RWPE2 (cell line): ENCODE measurements at regions not wholly inside any gene's neighbourhood (a gene's known extent, or its start where the extent isn't known, plus 50 kb on each side); places are given as distances from the start of the nearest gene placed in this dataset.

Experiments used
- ATAC-seq: fragments of 200-7000 bp; cut with Tn5 transposase; 3 replicates; pipeline ENCODE4 v1.9.1; 2021; ENCODE audit warnings: low read depth
- DNase-seq: peaks from one replicate; pipeline ENCODE4 v3.0.0-alpha.2; 2020; ENCODE audit warnings: low spot score
- H3K27ac ChIP-seq: fragments of 450-650 bp; 2 replicates; pipeline ENCODE4 v1.5.1; 2017; ENCODE audit warnings: mild to moderate bottlenecking; ENCODE audit not compliant: poor library complexity, severe bottlenecking
- H3K27me3 ChIP-seq: fragments of 250-450 bp; sonication (Bioruptor Pico); 2 replicates; pipeline ENCODE4 v1.5.1; 2021; ENCODE audit warnings: mild to moderate bottlenecking, moderate library complexity; ENCODE audit not compliant: insufficient read depth, poor library complexity, severe bottlenecking
- H3K36me3 ChIP-seq: fragments of 250-450 bp; sonication (Bioruptor Pico); 2 replicates; pipeline ENCODE4 v1.5.1; 2020; ENCODE audit warnings: low read depth, mild to moderate bottlenecking, moderate library complexity
- H3K4me1 ChIP-seq: fragments of 250-450 bp; sonication (Bioruptor Pico); 2 replicates; pipeline ENCODE4 v1.5.1; 2021; ENCODE audit warnings: mild to moderate bottlenecking, moderate library complexity; ENCODE audit not compliant: insufficient read depth, poor library complexity, severe bottlenecking
- H3K4me3 ChIP-seq: fragments of 250-450 bp; sonication (Bioruptor Pico); 2 replicates; pipeline ENCODE4 v1.5.1; 2021; ENCODE audit warnings: mild to moderate bottlenecking, moderate library complexity; ENCODE audit not compliant: severe bottlenecking
- H3K9me3 ChIP-seq: fragments of 250-450 bp; sonication (Bioruptor Pico); 2 replicates; pipeline ENCODE4 v1.5.1; 2021; ENCODE audit warnings: mild to moderate bottlenecking, moderate library complexity; ENCODE audit not compliant: severe bottlenecking
- CTCF ChIP-seq: fragments of 450-650 bp; IDR thresholded peaks from one replicate; pipeline ENCODE4 v1.5.1; 2017; ENCODE audit warnings: mild to moderate bottlenecking, moderate library complexity; ENCODE audit not compliant: poor library complexity, severe bottlenecking

GRCh38 chr18:38572554-38573111 lies 1007.0 kb upstream of the CELF4 start:
- Histone ChIP-seq H3K27ac (no peak overlapping the region), H3K9me3 (no peaks in the 10 kb centered on the region), H3K4me1 (no peaks in the 10 kb centered on the region), H3K4me3 (no peak overlapping the region), H3K36me3 (no peaks in the 10 kb centered on the region), H3K27me3 (no peaks in the 10 kb centered on the region)
- TF ChIP-seq CTCF = no peak
- DNase-seq = no peak
- ATAC-seq = no peak

GRCh38 chr18:38571651-38572050 lies 1006.1 kb upstream of the CELF4 start:
- ATAC-seq = no peak
- Histone ChIP-seq H3K27me3 (no peaks in the 10 kb centered on the region), H3K9me3 (no peaks in the 10 kb centered on the region), H3K4me3 (no peak overlapping the region), H3K36me3 (no peaks in the 10 kb centered on the region), H3K4me1 (no peaks in the 10 kb centered on the region), H3K27ac (no peak overlapping the region)
- no peak for TF ChIP-seq CTCF
- no peak for DNase-seq

- no peaks in the 10 kb centered on the region for H3K36me3 ChIP-seq
- no peak overlapping the region for H3K27ac ChIP-seq
- DNase-seq (no peak), ATAC-seq (no peak)
- no peak for TF ChIP-seq CTCF
- no peaks in the 10 kb centered on the region for H3K4me1 ChIP-seq
- no peaks in the 10 kb centered on the region for H3K27me3 ChIP-seq
- H3K4me3 ChIP-seq = no peak overlapping the region
- H3K9me3 ChIP-seq = no peaks in the 10 kb centered on the region
These were observed 999.9 kb upstream of the CELF4 start for GRCh38 chr18:38565513-38565912.

GRCh38 chr18:38563396-38563980 lies 997.9 kb upstream of the CELF4 start:
- TF ChIP-seq CTCF = no peak
- no peaks in the 10 kb centered on the region for H3K9me3 ChIP-seq
- ATAC-seq (no peak), DNase-seq (no peak)
- no peak overlapping the region for H3K4me3 ChIP-seq
- no peaks in the 10 kb centered on the region for H3K27me3 ChIP-seq
- no peaks in the 10 kb centered on the region for H3K36me3 ChIP-seq
- H3K27ac ChIP-seq = no peak overlapping the region
- no peaks in the 10 kb centered on the region for H3K4me1 ChIP-seq

- Histone ChIP-seq H3K4me3 (no peak overlapping the region), H3K36me3 (no peaks in the 10 kb centered on the region), H3K27me3 (no peaks in the 10 kb centered on the region), H3K4me1 (peaks cover 3% of the 10 kb centered on the region), H3K9me3 (no peaks in the 10 kb centered on the region), H3K27ac (no peak overlapping the region)
- TF ChIP-seq CTCF = no peak
- DNase-seq (no peak), ATAC-seq (no peak)
These were observed 991.4 kb upstream of the CELF4 start for GRCh38 chr18:38557006-38557405.
